Retinal pigment epithelial cell (primary cell): ENCODE measurements at regions not wholly inside any gene's neighbourhood (a gene's known extent, or its start where the extent isn't known, plus 50 kb on each side); places are given as distances from the start of the nearest gene placed in this dataset.

Experiments
- DNase-seq: peaks from one replicate; pipeline ENCODE4 v3.0.0-alpha.2; 2010; ENCODE audit warnings: low read depth
- H3K4me3 ChIP-seq: 2 replicates; pipeline ENCODE4 v1.5.1; 2011; ENCODE audit warnings: mild to moderate bottlenecking, low read length, control low read depth, moderate library complexity
- TF ChIP-seq, protein P1 (sequence below): conservative IDR thresholded peaks from 2 replicates; pipeline ENCODE4 v1.5.1; 2011; ENCODE audit warnings: low read depth, low read length, control low read depth, inconsistent platforms

DNA sequence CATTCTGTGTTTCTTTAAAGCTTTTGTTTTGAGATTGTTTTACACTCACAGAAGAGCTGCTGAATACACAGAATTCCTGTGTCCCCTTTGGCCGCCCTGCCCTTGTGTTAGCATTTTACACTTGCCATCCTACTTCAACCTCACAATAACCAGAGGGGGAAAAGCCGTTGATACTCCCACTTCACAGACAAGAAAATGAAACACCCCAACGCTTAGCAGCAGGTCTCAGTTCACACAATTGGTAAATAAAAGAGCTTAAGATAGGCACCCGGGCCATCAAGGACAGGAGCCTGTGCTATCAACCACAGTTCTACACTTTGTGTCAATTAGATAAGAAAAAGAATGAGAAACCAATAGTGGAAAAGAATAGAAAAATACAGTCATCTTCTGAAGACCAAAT is 178.0 kb downstream of the SYK start:
- no peak overlapping the region for H3K4me3 ChIP-seq
- TF ChIP-seq, protein P1, sequence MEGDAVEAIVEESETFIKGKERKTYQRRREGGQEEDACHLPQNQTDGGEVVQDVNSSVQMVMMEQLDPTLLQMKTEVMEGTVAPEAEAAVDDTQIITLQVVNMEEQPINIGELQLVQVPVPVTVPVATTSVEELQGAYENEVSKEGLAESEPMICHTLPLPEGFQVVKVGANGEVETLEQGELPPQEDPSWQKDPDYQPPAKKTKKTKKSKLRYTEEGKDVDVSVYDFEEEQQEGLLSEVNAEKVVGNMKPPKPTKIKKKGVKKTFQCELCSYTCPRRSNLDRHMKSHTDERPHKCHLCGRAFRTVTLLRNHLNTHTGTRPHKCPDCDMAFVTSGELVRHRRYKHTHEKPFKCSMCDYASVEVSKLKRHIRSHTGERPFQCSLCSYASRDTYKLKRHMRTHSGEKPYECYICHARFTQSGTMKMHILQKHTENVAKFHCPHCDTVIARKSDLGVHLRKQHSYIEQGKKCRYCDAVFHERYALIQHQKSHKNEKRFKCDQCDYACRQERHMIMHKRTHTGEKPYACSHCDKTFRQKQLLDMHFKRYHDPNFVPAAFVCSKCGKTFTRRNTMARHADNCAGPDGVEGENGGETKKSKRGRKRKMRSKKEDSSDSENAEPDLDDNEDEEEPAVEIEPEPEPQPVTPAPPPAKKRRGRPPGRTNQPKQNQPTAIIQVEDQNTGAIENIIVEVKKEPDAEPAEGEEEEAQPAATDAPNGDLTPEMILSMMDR: no peak
- no peak for DNase-seq

DNA sequence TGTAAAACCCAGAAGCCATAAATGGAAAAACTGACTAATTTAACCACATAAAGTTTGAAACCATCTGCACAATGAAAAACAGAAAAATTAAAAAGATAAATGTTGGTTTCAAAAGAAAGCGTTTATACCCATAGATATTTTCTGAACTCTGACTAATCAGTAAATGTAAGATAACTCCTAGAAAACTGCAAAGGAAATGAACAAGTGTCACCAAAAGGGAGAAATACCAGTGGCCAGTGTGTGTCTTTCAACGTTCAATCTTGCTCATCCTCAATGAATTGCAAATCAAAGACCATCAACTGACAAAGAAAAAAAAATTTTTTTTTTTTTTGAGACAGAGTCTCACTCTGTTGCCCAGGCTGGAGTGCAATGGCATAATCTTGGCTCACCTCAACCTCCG is 180.1 kb downstream of the SYK start:
- H3K4me3 ChIP-seq: no peak overlapping the region
- no peak for DNase-seq
- TF ChIP-seq, protein P1: no peak

DNA sequence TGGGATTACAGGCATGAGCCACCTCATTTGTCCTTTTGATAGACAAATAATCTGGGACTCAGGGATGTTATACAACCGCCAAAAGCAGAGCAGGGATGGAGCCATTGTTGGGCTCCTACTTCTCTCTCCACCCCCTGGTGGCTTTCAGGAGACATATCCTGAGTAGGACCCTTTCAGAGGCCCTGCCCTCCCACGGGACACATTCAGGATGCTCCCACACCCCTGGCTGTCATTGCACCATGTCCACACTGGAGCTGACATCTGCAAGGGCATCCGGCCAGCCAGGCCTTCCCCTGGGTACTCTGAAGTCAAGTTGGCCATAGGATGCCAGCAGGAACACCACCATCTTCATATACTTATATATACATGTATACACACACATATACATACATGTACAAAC is 181.8 kb downstream of the SYK start:
- TF ChIP-seq, protein P1: no peak
- DNase-seq: no peak
- no peak overlapping the region for H3K4me3 ChIP-seq

DNA sequence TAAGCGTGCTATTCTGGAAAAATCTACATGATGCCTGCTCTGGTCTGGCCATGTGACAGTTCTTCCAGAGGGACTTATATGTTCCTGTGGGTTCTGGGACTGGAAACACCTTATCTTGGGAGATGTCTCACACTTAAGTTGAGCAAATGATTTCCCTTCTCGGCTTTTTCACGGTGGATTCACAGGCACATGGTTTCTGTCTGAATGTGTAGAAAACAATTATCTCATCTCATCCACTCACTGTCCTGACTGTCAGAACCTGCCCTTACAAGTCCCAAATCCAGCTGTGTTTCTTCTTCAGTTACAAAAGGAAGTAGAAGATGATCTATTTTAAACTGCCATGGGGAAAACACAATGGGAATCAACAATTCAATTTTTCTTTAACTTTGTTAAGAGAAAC is 184.0 kb downstream of the SYK start:
- DNase-seq: no peak
- TF ChIP-seq, protein P1: no peak

DNA sequence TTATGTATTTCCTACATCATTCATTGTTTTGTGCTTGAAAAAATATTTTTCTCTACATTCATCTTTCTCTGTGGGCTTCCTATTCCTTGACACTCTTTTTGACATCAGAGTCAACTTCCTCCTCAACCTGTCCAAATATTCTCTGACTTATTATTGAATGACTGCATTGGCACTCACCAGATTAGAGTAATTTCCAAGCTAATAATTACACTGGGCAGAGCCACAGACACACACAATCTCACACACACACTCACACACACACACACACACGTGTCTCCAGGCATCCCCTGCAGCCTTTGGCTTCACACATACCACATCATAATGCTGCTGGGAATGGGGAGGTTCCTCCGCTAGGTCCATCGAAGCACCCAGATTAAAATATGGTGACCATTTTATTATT is 184.5 kb downstream of the SYK start:
- TF ChIP-seq, protein P1: no peak
- no peak for DNase-seq

More for the DNA sequence above, 184.0 kb downstream of the SYK start:
- H3K4me3 ChIP-seq: no peak overlapping the region

DNA sequence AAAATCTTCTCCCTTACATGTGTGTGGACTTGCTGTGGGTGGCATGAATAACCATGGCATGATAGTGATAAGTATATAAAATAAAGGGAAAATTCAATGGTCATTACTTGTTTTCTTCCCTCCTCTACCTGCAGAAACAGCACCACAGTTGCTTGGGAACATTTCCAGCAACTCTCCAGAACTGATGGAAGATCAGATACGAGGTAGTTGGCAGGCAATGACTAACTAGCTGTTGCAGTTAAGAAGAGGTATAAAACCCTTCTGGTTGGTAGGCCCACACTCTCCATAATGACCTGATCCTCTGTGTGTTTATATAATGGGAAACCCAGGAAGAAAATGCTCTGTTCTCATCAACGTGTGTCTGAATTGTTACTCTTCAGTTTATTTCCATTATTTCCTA is 185.9 kb downstream of the SYK start:
- DNase-seq: no peak
- H3K4me3 ChIP-seq: no peak overlapping the region
- TF ChIP-seq, protein P1: no peak

More for the DNA sequence above, 184.5 kb downstream of the SYK start:
- H3K4me3 ChIP-seq: no peak overlapping the region

DNA sequence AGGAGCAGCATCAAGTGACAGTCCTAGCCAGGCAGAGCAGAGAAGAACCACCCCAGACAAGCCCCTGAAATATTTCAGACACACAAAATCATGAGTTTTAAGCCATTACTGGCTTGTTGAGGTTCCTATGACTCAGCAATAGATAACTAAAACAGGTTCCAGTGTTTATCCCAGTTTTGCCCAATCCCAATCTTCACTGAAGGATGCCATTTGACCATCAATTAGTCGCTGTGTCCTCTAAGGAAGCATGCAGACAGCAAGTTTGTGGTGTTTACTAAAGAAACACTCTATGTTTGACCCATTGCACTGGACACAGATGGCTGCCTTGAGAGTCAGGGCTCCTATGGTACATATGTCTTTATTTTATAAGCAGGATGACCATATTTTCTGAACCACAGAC is 186.7 kb downstream of the SYK start:
- no peak for DNase-seq
- no peak overlapping the region for H3K4me3 ChIP-seq
- TF ChIP-seq, protein P1: no peak
